ENCODE measurements at regions not wholly inside any gene's neighbourhood (a gene's known extent, or its start where the extent isn't known, plus 50 kb on each side); places are given as distances from the start of the nearest gene placed in this dataset.

DNA sequence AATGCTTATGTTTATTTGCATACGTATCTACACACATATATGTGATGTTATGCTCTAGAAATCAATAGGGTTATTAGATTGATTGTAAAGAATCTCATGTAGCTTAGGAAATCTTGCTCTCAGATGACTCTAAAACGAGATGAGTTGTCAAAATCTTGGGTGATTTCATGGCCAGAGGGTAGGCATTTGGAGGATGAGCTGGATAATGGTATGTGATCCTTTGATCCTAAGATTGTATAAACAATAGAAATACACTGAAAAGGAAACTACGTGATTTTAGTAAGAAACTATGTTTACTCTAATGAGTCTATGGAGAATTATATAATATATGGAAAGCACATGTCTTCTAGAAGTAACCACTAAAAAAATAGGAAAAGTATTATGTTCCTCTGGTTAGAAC is 676.6 kb downstream of the NSUN3 start:
- TF ChIP-seq, protein P1, sequence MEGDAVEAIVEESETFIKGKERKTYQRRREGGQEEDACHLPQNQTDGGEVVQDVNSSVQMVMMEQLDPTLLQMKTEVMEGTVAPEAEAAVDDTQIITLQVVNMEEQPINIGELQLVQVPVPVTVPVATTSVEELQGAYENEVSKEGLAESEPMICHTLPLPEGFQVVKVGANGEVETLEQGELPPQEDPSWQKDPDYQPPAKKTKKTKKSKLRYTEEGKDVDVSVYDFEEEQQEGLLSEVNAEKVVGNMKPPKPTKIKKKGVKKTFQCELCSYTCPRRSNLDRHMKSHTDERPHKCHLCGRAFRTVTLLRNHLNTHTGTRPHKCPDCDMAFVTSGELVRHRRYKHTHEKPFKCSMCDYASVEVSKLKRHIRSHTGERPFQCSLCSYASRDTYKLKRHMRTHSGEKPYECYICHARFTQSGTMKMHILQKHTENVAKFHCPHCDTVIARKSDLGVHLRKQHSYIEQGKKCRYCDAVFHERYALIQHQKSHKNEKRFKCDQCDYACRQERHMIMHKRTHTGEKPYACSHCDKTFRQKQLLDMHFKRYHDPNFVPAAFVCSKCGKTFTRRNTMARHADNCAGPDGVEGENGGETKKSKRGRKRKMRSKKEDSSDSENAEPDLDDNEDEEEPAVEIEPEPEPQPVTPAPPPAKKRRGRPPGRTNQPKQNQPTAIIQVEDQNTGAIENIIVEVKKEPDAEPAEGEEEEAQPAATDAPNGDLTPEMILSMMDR (IDR thresholded peaks at IDR 0.05; ENCODE audit: borderline replicate concordance, extremely low read depth, low read length, poor library complexity, severe bottlenecking) = no peak
- no peak for TF ChIP-seq EZH2 (IDR thresholded peaks at IDR 0.05; ENCODE audit: borderline replicate concordance, low read depth, low read length, severe bottlenecking)

All from DND-41 (cell line).